Breast epithelium (tissue), 3 donors: ENCODE measurements at regions not wholly inside any gene's neighbourhood (a gene's known extent, or its start where the extent isn't known, plus 50 kb on each side); places are given as distances from the start of the nearest gene placed in this dataset.

Experiments used
- CTCF ChIP-seq, 3 donors: fragments of 450-650 bp; IDR thresholded peaks; one replicate each; pipeline ENCODE4 v1.5.1; 2016 to 2017; ENCODE audit warnings: antibody characterized with exemption in 3 of 3, mild to moderate bottlenecking in 3 of 3, moderate library complexity in 3 of 3
- POLR2AphosphoS5 ChIP-seq, 3 donors: sonication (generic); formaldehyde crosslinking; IDR thresholded peaks; one replicate each; pipeline ENCODE4 v1.6.1; 2017; ENCODE audit warnings: antibody characterized with exemption in 3 of 3

GRCh38 chr6:147067184-147067583 is 137.0 kb upstream of the STXBP5 start:
- TF ChIP-seq CTCF (IDR thresholded peaks at IDR 0.05), result no peak
- TF ChIP-seq POLR2AphosphoS5 (IDR thresholded peaks at IDR 0.05), result no peak
